Rectal smooth muscle tissue (tissue), 1 donor: ENCODE measurements at regions not wholly inside any gene's neighbourhood (a gene's known extent, or its start where the extent isn't known, plus 50 kb on each side); places are given as distances from the start of the nearest gene placed in this dataset.

Experiments used
- H3K27ac ChIP-seq: one replicate; pipeline ENCODE4 v1.7.0; 2013; ENCODE audit warnings: low read depth, low read length, inconsistent platforms
- H3K27me3 ChIP-seq: one replicate; pipeline ENCODE4 v1.7.0; 2013; ENCODE audit warnings: low read length; ENCODE audit not compliant: control insufficient read depth, insufficient read depth
- H3K36me3 ChIP-seq: one replicate; pipeline ENCODE4 v1.7.0; 2013; ENCODE audit warnings: low read length; ENCODE audit not compliant: control insufficient read depth, insufficient read depth
- H3K4me1 ChIP-seq: one replicate; pipeline ENCODE4 v1.7.0; 2013; ENCODE audit warnings: low read length; ENCODE audit not compliant: control insufficient read depth, insufficient read depth
- H3K4me3 ChIP-seq: one replicate; pipeline ENCODE4 v1.7.0; 2013; ENCODE audit warnings: low read length
- H3K9ac ChIP-seq: one replicate; pipeline ENCODE4 v1.7.0; 2013; ENCODE audit warnings: low read length

- H3K4me1 ChIP-seq: no peaks in the 10 kb centered on the region
- no peak overlapping the region for H3K27ac ChIP-seq
- H3K4me3 ChIP-seq: no peak overlapping the region
- H3K36me3 ChIP-seq: no peaks in the 10 kb centered on the region
- H3K27me3 ChIP-seq: no peaks in the 10 kb centered on the region
- no peak overlapping the region for H3K9ac ChIP-seq
These were observed 338.0 kb downstream of the TEX29 start for GRCh38 chr13:111658145-111659100.

- H3K27ac ChIP-seq: no peak overlapping the region
- no peaks in the 10 kb centered on the region for H3K36me3 ChIP-seq
- no peak overlapping the region for H3K4me3 ChIP-seq
- H3K9ac ChIP-seq: no peak overlapping the region
- H3K4me1 ChIP-seq: no peaks in the 10 kb centered on the region
- no peaks in the 10 kb centered on the region for H3K27me3 ChIP-seq
These were observed 338.9 kb downstream of the TEX29 start for GRCh38 chr13:111659219-111659775.

- Histone ChIP-seq H3K4me3 (no peak overlapping the region), H3K27me3 (no peaks in the 10 kb centered on the region), H3K9ac (no peak overlapping the region), H3K4me1 (no peaks in the 10 kb centered on the region), H3K27ac (no peak overlapping the region), H3K36me3 (no peaks in the 10 kb centered on the region)
These were observed 339.4 kb downstream of the TEX29 start for GRCh38 chr13:111659842-111660241.

- Histone ChIP-seq H3K4me3 (no peak overlapping the region), H3K36me3 (no peaks in the 10 kb centered on the region), H3K27ac (no peak overlapping the region), H3K9ac (no peak overlapping the region), H3K4me1 (no peaks in the 10 kb centered on the region), H3K27me3 (no peaks in the 10 kb centered on the region)
These were observed 340.6 kb downstream of the TEX29 start for GRCh38 chr13:111661052-111661451.

- no peak overlapping the region for H3K27ac ChIP-seq
These were observed 341.3 kb downstream of the TEX29 start for GRCh38 chr13:111661776-111662175.

GRCh38 chr13:111662451-111662850, 342.0 kb downstream of the TEX29 start:
- H3K4me1 ChIP-seq: no peaks in the 10 kb centered on the region
- H3K36me3 ChIP-seq: no peaks in the 10 kb centered on the region
- no peak overlapping the region for H3K4me3 ChIP-seq
- H3K9ac ChIP-seq: no peak overlapping the region
- H3K27ac ChIP-seq: no peak overlapping the region
- no peaks in the 10 kb centered on the region for H3K27me3 ChIP-seq

More at GRCh38 chr13:111661776-111662175, 341.3 kb downstream of the TEX29 start:
- Histone ChIP-seq H3K27me3 (no peaks in the 10 kb centered on the region), H3K9ac (no peak overlapping the region), H3K4me1 (no peaks in the 10 kb centered on the region), H3K36me3 (no peaks in the 10 kb centered on the region), H3K4me3 (no peak overlapping the region)

GRCh38 chr13:111662895-111663294, 342.5 kb downstream of the TEX29 start:
- Histone ChIP-seq H3K27ac (no peak overlapping the region), H3K9ac (no peak overlapping the region), H3K4me3 (no peak overlapping the region), H3K36me3 (no peaks in the 10 kb centered on the region), H3K27me3 (no peaks in the 10 kb centered on the region), H3K4me1 (no peaks in the 10 kb centered on the region)

- H3K4me3 ChIP-seq: no peak overlapping the region
- no peaks in the 10 kb centered on the region for H3K4me1 ChIP-seq
- no peaks in the 10 kb centered on the region for H3K36me3 ChIP-seq
- no peak overlapping the region for H3K27ac ChIP-seq
- no peak overlapping the region for H3K9ac ChIP-seq
- H3K27me3 ChIP-seq: no peaks in the 10 kb centered on the region
These were observed 343.1 kb downstream of the TEX29 start for GRCh38 chr13:111663505-111663904.

GRCh38 chr13:111663953-111664421, 343.5 kb downstream of the TEX29 start:
- Histone ChIP-seq H3K36me3 (no peaks in the 10 kb centered on the region), H3K4me3 (no peak overlapping the region), H3K4me1 (no peaks in the 10 kb centered on the region), H3K27ac (no peak overlapping the region), H3K9ac (no peak overlapping the region), H3K27me3 (no peaks in the 10 kb centered on the region)

GRCh38 chr13:111664696-111665095, 344.3 kb downstream of the TEX29 start:
- H3K4me1 ChIP-seq: no peaks in the 10 kb centered on the region
- H3K36me3 ChIP-seq: no peaks in the 10 kb centered on the region
- H3K9ac ChIP-seq: no peak overlapping the region
- H3K4me3 ChIP-seq: no peak overlapping the region
- no peaks in the 10 kb centered on the region for H3K27me3 ChIP-seq
- H3K27ac ChIP-seq: no peak overlapping the region

- no peak overlapping the region for H3K27ac ChIP-seq
- H3K9ac ChIP-seq: no peak overlapping the region
- H3K27me3 ChIP-seq: no peaks in the 10 kb centered on the region
- no peaks in the 10 kb centered on the region for H3K4me1 ChIP-seq
- no peak overlapping the region for H3K4me3 ChIP-seq
- no peaks in the 10 kb centered on the region for H3K36me3 ChIP-seq
These were observed 345.3 kb downstream of the TEX29 start for GRCh38 chr13:111665691-111666095.

GRCh38 chr13:111666164-111666776, 345.8 kb downstream of the TEX29 start:
- Histone ChIP-seq H3K36me3 (no peaks in the 10 kb centered on the region), H3K9ac (no peak overlapping the region), H3K27ac (no peak overlapping the region), H3K4me3 (no peak overlapping the region), H3K27me3 (no peaks in the 10 kb centered on the region), H3K4me1 (no peaks in the 10 kb centered on the region)
